ENCODE measurements at regions not wholly inside any gene's neighbourhood (a gene's known extent, or its start where the extent isn't known, plus 50 kb on each side); places are given as distances from the start of the nearest gene placed in this dataset.

- TF ChIP-seq CTCF (IDR thresholded peaks at IDR 0.05; ENCODE audit: insufficient read depth in 1 of 2, low read depth in 1 of 2, low read length in 1 of 2, severe bottlenecking in 1 of 2, unreplicated experiment in 1 of 2) = no peak
Observed at GRCh38 chrX:39889704-39890103, 208.1 kb downstream of the BCOR start.

GRCh38 chrX:39890807-39891206 lies 207.0 kb downstream of the BCOR start:
- Histone ChIP-seq H3K4me3 (ENCODE audit: low read depth, low read length) (no peak overlapping the region), H3K36me3 (ENCODE audit: control insufficient read depth, insufficient read depth, low read length) (no peaks in the 10 kb centered on the region), H3K9me3 (no peaks in the 10 kb centered on the region), H3K27me3 (replicated peaks; ENCODE audit: control insufficient read depth, insufficient read depth, low read length) (no peaks in the 10 kb centered on the region), H3K4me1 (no peaks in the 10 kb centered on the region)
- Mint-ChIP-seq H3K27ac (ENCODE audit: unreplicated experiment) (no peak overlapping the region), H3K4me1 (ENCODE audit: low read depth, unreplicated experiment) (peaks cover 5% of the 10 kb centered on the region), H3K36me3 (ENCODE audit: insufficient read depth, unreplicated experiment) (no peaks in the 10 kb centered on the region), H3K9me3 (ENCODE audit: unreplicated experiment) (no peaks in the 10 kb centered on the region), H3K27me3 (ENCODE audit: insufficient read depth, unreplicated experiment) (no peaks in the 10 kb centered on the region), H3K4me3 (ENCODE audit: unreplicated experiment) (no peak overlapping the region)
- no peak for TF ChIP-seq CTCF (IDR thresholded peaks at IDR 0.05; ENCODE audit: insufficient read depth in 1 of 2, low read depth in 1 of 2, low read length in 1 of 2, severe bottlenecking in 1 of 2, unreplicated experiment in 1 of 2)
- ChIA-PET POLR2A (no interaction called here), CTCF (no interaction called here)
- DNase-seq = no peak
- no TSS peak for BruUV-seq (replicated peaks)
- intact Hi-C loops (cut with micrococcal nuclease; ENCODE audit: unreplicated experiment) = no loop called here

More at GRCh38 chrX:39889704-39890103, 208.1 kb downstream of the BCOR start:
- no peak for DNase-seq
- Histone ChIP-seq H3K4me3 (ENCODE audit: low read depth, low read length) (no peak overlapping the region), H3K36me3 (ENCODE audit: control insufficient read depth, insufficient read depth, low read length) (no peaks in the 10 kb centered on the region), H3K9me3 (no peaks in the 10 kb centered on the region), H3K4me1 (no peaks in the 10 kb centered on the region), H3K27me3 (replicated peaks; ENCODE audit: control insufficient read depth, insufficient read depth, low read length) (no peaks in the 10 kb centered on the region)
- intact Hi-C loops (cut with micrococcal nuclease; ENCODE audit: unreplicated experiment) = no loop called here
- no peak overlapping the region for H3K4me3 Mint-ChIP-seq (ENCODE audit: unreplicated experiment)
- BruUV-seq (replicated peaks) = no TSS peak
- no peaks in the 10 kb centered on the region for H3K27me3 Mint-ChIP-seq (ENCODE audit: insufficient read depth, unreplicated experiment)
- POLR2A ChIA-PET = no interaction called here
- CTCF ChIA-PET = no interaction called here
- H3K27ac Mint-ChIP-seq (ENCODE audit: unreplicated experiment) = no peak overlapping the region
- no peaks in the 10 kb centered on the region for H3K9me3 Mint-ChIP-seq (ENCODE audit: unreplicated experiment)
- no peaks in the 10 kb centered on the region for H3K4me1 Mint-ChIP-seq (ENCODE audit: low read depth, unreplicated experiment)
- H3K36me3 Mint-ChIP-seq (ENCODE audit: insufficient read depth, unreplicated experiment) = peaks cover under 1% of the 10 kb centered on the region

- BruUV-seq (replicated peaks) = no TSS peak
- Histone ChIP-seq H3K27me3 (replicated peaks; ENCODE audit: control insufficient read depth, insufficient read depth, low read length) (no peaks in the 10 kb centered on the region), H3K9me3 (no peaks in the 10 kb centered on the region), H3K4me1 (no peaks in the 10 kb centered on the region), H3K36me3 (ENCODE audit: control insufficient read depth, insufficient read depth, low read length) (no peaks in the 10 kb centered on the region), H3K4me3 (ENCODE audit: low read depth, low read length) (no peak overlapping the region)
- CTCF ChIA-PET = no interaction called here
- H3K4me1 Mint-ChIP-seq (ENCODE audit: low read depth, unreplicated experiment) = peaks cover 7% of the 10 kb centered on the region
- no peaks in the 10 kb centered on the region for H3K27me3 Mint-ChIP-seq (ENCODE audit: insufficient read depth, unreplicated experiment)
- no peak for DNase-seq
- intact Hi-C loops (cut with micrococcal nuclease; ENCODE audit: unreplicated experiment) = no loop called here
- no peak for TF ChIP-seq CTCF (IDR thresholded peaks at IDR 0.05; ENCODE audit: insufficient read depth in 1 of 2, low read depth in 1 of 2, low read length in 1 of 2, severe bottlenecking in 1 of 2, unreplicated experiment in 1 of 2)
- H3K4me3 Mint-ChIP-seq (ENCODE audit: unreplicated experiment) = no peak overlapping the region
- H3K9me3 Mint-ChIP-seq (ENCODE audit: unreplicated experiment) = no peaks in the 10 kb centered on the region
- POLR2A ChIA-PET = no interaction called here
- H3K27ac Mint-ChIP-seq (ENCODE audit: unreplicated experiment) = no peak overlapping the region
- no peaks in the 10 kb centered on the region for H3K36me3 Mint-ChIP-seq (ENCODE audit: insufficient read depth, unreplicated experiment)
Observed at GRCh38 chrX:39891781-39892180, 206.0 kb downstream of the BCOR start.

Data from Caco-2 (cell line).